Bronchial epithelial cell (primary cell): ENCODE measurements at regions not wholly inside any gene's neighbourhood (a gene's known extent, or its start where the extent isn't known, plus 50 kb on each side); places are given as distances from the start of the nearest gene placed in this dataset.

ENCODE experiments used
- DNase-seq: peaks from one replicate; pipeline ENCODE4 v3.0.0-alpha.2; 2010; ENCODE audit warnings: low read depth
- FAIRE-seq: peaks from 2 replicates; lab custom pipeline; 2011; peaks lifted over from hg19 to GRCh38; lab: Jason Lieb, UNC
- H3K27me3 ChIP-seq: 2 replicates; pipeline ENCODE4 v1.5.1; 2011; ENCODE audit warnings: low read length; ENCODE audit not compliant: control insufficient read depth, insufficient read depth
- H3K36me3 ChIP-seq: 2 replicates; pipeline ENCODE4 v1.5.1; 2011; ENCODE audit warnings: low read length; ENCODE audit not compliant: control insufficient read depth, insufficient read depth
- H3K4me3 ChIP-seq: 2 replicates; pipeline ENCODE4 v1.5.1; 2011; ENCODE audit warnings: mild to moderate bottlenecking, low read depth, low read length, control low read depth
- TF ChIP-seq, protein P1 (sequence below): IDR thresholded peaks from 2 replicates; pipeline ENCODE4 v1.5.1; 2011; ENCODE audit warnings: mild to moderate bottlenecking, moderate library complexity, low read length, control low read depth, inconsistent platforms; ENCODE audit not compliant: insufficient read depth, severe bottlenecking

DNA sequence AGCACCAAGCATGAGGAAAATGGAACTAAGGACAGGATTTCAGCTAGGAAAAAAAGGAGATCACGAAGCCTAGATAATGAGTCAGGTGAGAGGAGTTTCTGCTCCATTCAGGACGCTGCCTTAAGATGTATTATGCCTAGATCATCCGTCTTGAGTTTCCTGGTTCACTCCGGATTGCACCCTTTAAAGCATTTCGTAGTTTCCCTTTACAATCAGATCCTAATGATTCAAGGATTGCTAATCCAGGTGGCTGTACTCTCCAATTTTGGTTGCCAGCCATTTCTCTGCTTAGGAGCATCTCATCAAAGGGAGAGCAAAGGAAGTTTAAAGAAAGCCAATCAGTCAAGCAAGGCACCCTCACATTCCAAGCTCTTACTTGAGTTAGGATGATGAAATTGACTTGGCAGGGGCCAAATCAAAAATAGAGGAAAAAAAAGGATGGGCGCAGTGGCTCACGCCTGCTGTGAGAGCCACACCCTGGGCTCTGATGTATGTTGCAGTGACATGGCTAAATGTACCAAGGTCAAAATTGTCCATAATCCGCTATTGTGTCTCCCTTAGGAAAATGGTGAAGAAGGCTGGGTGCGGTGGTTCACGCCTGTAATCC lies 156.9 kb upstream of the SOD1 start:
- Histone ChIP-seq H3K4me3 (no peak overlapping the region), H3K27me3 (no peaks in the 10 kb centered on the region), H3K36me3 (no peaks in the 10 kb centered on the region)
- DNase-seq: peak; percentile 78
- TF ChIP-seq, protein P1, sequence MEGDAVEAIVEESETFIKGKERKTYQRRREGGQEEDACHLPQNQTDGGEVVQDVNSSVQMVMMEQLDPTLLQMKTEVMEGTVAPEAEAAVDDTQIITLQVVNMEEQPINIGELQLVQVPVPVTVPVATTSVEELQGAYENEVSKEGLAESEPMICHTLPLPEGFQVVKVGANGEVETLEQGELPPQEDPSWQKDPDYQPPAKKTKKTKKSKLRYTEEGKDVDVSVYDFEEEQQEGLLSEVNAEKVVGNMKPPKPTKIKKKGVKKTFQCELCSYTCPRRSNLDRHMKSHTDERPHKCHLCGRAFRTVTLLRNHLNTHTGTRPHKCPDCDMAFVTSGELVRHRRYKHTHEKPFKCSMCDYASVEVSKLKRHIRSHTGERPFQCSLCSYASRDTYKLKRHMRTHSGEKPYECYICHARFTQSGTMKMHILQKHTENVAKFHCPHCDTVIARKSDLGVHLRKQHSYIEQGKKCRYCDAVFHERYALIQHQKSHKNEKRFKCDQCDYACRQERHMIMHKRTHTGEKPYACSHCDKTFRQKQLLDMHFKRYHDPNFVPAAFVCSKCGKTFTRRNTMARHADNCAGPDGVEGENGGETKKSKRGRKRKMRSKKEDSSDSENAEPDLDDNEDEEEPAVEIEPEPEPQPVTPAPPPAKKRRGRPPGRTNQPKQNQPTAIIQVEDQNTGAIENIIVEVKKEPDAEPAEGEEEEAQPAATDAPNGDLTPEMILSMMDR: no peak
- FAIRE-seq: peak; percentile 93

GRCh38 chr21:31501926-31502325 lies 157.6 kb upstream of the SOD1 start:
- DNase-seq (peak; percentile 71), FAIRE-seq (no peak)
- TF ChIP-seq, protein P1: no peak
- Histone ChIP-seq H3K36me3 (no peaks in the 10 kb centered on the region), H3K27me3 (no peaks in the 10 kb centered on the region), H3K4me3 (no peak overlapping the region)

- H3K36me3 ChIP-seq: no peaks in the 10 kb centered on the region
- DNase-seq: no peak
- FAIRE-seq: no peak
- H3K27me3 ChIP-seq: no peaks in the 10 kb centered on the region
- TF ChIP-seq, protein P1: no peak
- no peak overlapping the region for H3K4me3 ChIP-seq
These were observed 156.9 kb upstream of the TIAM1 start for GRCh38 chr21:31500982-31501381.

DNA sequence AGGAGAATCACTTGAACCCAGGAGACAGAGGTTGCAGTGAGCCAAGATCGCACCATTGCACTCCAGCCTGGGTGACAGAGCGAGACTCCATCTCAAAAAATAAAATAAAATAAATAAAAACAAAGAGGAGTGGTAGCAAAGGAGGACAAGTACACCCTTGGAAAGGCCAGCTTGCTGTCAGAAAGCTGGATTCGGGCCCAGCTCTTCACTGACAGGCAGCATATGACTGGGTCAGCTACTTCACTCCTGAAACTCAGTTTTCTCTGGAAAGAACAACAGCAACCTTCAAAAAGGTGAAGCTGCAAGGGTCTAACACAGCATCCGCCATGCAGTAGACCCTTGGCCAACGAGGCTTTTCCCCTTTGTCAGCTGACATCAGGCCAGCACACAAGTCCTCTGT lies 156.0 kb upstream of the TIAM1 start:
- no peaks in the 10 kb centered on the region for H3K36me3 ChIP-seq
- H3K27me3 ChIP-seq: no peaks in the 10 kb centered on the region
- TF ChIP-seq, protein P1: no peak
- no peak for FAIRE-seq
- no peak for DNase-seq
- no peak overlapping the region for H3K4me3 ChIP-seq

- Histone ChIP-seq H3K4me3 (no peak overlapping the region), H3K36me3 (no peaks in the 10 kb centered on the region), H3K27me3 (no peaks in the 10 kb centered on the region)
- DNase-seq (no peak), FAIRE-seq (no peak)
- TF ChIP-seq, protein P1: peak; percentile 16
These were observed 154.9 kb upstream of the TIAM1 start for GRCh38 chr21:31498985-31499384.

GRCh38 chr21:31497914-31498313 lies 153.9 kb upstream of the TIAM1 start:
- FAIRE-seq (peak; percentile 47), DNase-seq (no peak)
- H3K36me3 ChIP-seq: no peaks in the 10 kb centered on the region
- TF ChIP-seq, protein P1: no peak
- no peak overlapping the region for H3K4me3 ChIP-seq
- no peaks in the 10 kb centered on the region for H3K27me3 ChIP-seq
